ENCODE measurements at regions not wholly inside any gene's neighbourhood (a gene's known extent, or its start where the extent isn't known, plus 50 kb on each side); places are given as distances from the start of the nearest gene placed in this dataset.
"Not testable (repeated sequence)": the region's sequence is repeated elsewhere in the genome, so short reads cannot be mapped to it uniquely, and the experiment has no call there.

DNA sequence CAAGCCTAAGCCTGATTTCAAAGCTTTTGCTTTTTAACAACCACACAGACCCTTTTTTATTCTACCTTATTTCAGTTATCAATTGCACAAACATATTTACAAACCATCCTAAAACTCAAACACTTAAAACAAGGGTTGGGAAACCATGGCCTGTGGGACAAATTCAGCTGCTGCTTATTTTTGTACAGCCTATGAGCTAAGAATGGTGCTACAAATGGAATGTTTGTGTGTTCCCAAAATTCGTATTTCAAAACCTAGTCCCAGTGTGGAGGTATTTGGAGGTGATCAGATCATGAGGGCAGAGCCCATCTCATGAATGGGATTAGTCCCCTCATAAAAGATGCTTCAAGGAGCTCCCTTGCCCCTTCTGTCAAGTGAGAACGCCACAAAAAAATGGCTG is 51.1 kb upstream of the MTLN start:
- TF ChIP-seq, protein P1, sequence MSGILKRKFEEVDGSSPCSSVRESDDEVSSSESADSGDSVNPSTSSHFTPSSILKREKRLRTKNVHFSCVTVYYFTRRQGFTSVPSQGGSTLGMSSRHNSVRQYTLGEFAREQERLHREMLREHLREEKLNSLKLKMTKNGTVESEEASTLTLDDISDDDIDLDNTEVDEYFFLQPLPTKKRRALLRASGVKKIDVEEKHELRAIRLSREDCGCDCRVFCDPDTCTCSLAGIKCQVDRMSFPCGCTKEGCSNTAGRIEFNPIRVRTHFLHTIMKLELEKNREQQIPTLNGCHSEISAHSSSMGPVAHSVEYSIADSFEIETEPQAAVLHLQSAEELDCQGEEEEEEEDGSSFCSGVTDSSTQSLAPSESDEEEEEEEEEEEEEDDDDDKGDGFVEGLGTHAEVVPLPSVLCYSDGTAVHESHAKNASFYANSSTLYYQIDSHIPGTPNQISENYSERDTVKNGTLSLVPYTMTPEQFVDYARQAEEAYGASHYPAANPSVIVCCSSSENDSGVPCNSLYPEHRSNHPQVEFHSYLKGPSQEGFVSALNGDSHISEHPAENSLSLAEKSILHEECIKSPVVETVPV (CRISPR knock-in tag; IDR thresholded peaks at IDR 0.05): not testable (repeated sequence)
- TF ChIP-seq ESRRG (CRISPR knock-in tag; IDR thresholded peaks at IDR 0.05); RARB (CRISPR knock-in tag; IDR thresholded peaks at IDR 0.05); ZC3H10 (CRISPR knock-in tag; IDR thresholded peaks at IDR 0.05); ZFP30 (CRISPR knock-in tag; IDR thresholded peaks at IDR 0.05); ZFP3 (CRISPR knock-in tag; IDR thresholded peaks at IDR 0.05); ARNTL (CRISPR knock-in tag; IDR thresholded peaks at IDR 0.05; ENCODE audit: borderline replicate concordance, low read depth); BACH2 (CRISPR knock-in tag; IDR thresholded peaks at IDR 0.05; ENCODE audit: borderline replicate concordance); OSR1 (CRISPR knock-in tag; IDR thresholded peaks at IDR 0.05): not testable (repeated sequence)
